HEK293T (cell line): ENCODE measurements at regions not wholly inside any gene's neighbourhood (a gene's known extent, or its start where the extent isn't known, plus 50 kb on each side); places are given as distances from the start of the nearest gene placed in this dataset.

Experiments used
- ARNT ChIP-seq: fragments of 450-650 bp; IDR thresholded peaks from 2 replicates; pipeline ENCODE4 v1.6.1; 2017; ENCODE audit warnings: mild to moderate bottlenecking
- BHLHE40 ChIP-seq: fragments of 450-650 bp; IDR thresholded peaks from 2 replicates; pipeline ENCODE4 v1.6.1; 2016; ENCODE audit warnings: mild to moderate bottlenecking, moderate library complexity, borderline replicate concordance
- CTBP1 ChIP-seq: fragments of 450-650 bp; IDR thresholded peaks from 2 replicates; pipeline ENCODE4 v1.6.1; 2016; ENCODE audit warnings: borderline replicate concordance
- ELF4 ChIP-seq: fragments of 450-650 bp; IDR thresholded peaks from 2 replicates; pipeline ENCODE4 v1.6.1; 2017; ENCODE audit warnings: antibody characterized with exemption
- FOXA1 ChIP-seq: fragments of 450-650 bp; IDR thresholded peaks from 2 replicates; pipeline ENCODE4 v1.6.1; 2016; ENCODE audit warnings: mild to moderate bottlenecking
- FOXK2 ChIP-seq: fragments of 450-650 bp; IDR thresholded peaks from 2 replicates; pipeline ENCODE4 v1.6.1; 2016; ENCODE audit warnings: mild to moderate bottlenecking
- FOXM1 ChIP-seq: fragments of 450-650 bp; IDR thresholded peaks from 2 replicates; pipeline ENCODE4 v1.6.1; 2017; ENCODE audit warnings: mild to moderate bottlenecking, borderline replicate concordance
- NFRKB ChIP-seq: fragments of 450-650 bp; IDR thresholded peaks from 2 replicates; pipeline ENCODE4 v1.6.1; 2016; ENCODE audit warnings: mild to moderate bottlenecking, moderate library complexity
- SP1 ChIP-seq: fragments of 450-650 bp; IDR thresholded peaks from 2 replicates; pipeline ENCODE4 v1.6.1; 2017
- SUZ12 ChIP-seq: fragments of 450-650 bp; IDR thresholded peaks from 2 replicates; pipeline ENCODE4 v1.6.1; 2016; ENCODE audit warnings: mild to moderate bottlenecking
- TARDBP ChIP-seq: fragments of 450-650 bp; IDR thresholded peaks from 2 replicates; pipeline ENCODE4 v1.6.1; 2016

DNA sequence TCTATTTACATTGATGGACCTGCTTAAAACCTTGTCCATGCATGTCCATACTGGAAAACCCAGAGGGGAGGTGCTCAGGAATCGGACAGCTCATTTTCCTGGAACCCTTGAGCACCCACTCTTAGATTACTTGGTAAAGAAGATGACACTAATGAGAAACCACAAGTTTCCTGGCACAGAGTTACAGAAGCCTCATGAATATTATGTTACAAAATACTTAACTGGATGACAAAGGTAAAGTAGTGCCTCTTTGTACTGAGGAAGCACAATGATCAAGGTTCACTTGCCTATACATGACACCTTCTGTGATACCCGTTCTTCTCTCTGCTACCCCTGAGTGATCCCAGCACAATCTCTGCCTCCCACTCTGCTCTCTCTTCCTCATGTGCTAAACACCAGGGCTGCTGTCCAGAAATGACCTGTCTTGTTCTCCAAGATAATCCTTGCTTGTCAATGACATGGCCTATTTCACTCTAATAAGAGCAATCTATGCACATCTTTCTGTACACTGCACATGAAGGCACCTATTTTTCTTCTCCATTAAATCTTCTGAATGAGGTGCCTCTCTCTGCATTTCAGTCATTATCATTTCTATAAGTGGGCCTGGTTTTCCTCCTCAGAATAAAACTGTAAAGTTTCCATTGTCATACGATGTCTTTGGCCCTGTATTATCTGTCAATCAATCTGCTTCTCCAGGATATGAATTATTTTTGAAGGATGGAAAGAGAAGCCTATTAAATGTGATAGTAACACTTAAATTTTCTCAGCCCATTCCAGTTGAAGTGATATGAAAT, 684.0 kb upstream of the ACO1 start:
- TF ChIP-seq SUZ12, result no peak
- no peak for TF ChIP-seq FOXM1
- no peak for TF ChIP-seq ELF4
- no peak for TF ChIP-seq TARDBP
- TF ChIP-seq BHLHE40, result no peak
- no peak for TF ChIP-seq FOXA1
- TF ChIP-seq ARNT, result no peak
- TF ChIP-seq NFRKB, result no peak
- TF ChIP-seq SP1, result no peak
- no peak for TF ChIP-seq FOXK2
- no peak for TF ChIP-seq CTBP1
